ENCODE measurements at regions not wholly inside any gene's neighbourhood (a gene's known extent, or its start where the extent isn't known, plus 50 kb on each side); places are given as distances from the start of the nearest gene placed in this dataset.

DNA sequence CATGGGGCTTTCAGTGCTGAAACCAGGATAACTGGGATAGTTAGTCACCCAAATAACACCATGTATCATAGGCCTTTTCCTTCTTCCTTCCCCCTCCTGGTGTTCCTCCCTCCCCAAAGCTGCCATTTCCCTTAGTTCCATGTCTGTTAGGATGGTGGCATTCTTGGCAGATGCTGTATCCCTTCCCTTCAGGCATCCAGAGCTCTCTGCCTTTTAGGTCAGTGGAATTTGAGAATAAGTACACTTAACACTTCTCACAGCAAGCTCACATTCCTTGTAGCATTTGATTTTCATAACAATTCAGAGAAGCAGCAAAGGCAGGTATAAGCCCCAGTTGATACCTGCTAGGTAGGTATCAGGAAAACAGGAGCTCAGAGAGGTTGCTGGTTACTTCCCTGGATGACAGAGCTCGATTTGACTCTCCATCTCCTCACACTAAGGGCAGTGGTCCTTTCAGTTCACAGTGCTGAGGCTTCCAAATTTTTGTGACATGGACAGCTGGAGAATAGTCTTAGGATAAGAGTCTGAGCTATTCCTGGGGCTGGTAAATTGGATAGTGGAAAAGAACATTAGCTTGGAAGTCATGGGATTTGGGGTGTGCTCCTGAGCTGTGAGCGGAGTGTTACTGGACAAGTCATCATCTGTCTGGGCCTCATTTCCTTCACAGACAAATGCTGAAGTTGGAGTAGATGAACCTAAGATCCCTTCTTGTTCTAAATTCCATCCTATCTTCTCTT is 108.7 kb upstream of the RHOBTB1 start:
- TF ChIP-seq, protein P1, sequence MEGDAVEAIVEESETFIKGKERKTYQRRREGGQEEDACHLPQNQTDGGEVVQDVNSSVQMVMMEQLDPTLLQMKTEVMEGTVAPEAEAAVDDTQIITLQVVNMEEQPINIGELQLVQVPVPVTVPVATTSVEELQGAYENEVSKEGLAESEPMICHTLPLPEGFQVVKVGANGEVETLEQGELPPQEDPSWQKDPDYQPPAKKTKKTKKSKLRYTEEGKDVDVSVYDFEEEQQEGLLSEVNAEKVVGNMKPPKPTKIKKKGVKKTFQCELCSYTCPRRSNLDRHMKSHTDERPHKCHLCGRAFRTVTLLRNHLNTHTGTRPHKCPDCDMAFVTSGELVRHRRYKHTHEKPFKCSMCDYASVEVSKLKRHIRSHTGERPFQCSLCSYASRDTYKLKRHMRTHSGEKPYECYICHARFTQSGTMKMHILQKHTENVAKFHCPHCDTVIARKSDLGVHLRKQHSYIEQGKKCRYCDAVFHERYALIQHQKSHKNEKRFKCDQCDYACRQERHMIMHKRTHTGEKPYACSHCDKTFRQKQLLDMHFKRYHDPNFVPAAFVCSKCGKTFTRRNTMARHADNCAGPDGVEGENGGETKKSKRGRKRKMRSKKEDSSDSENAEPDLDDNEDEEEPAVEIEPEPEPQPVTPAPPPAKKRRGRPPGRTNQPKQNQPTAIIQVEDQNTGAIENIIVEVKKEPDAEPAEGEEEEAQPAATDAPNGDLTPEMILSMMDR (IDR thresholded peaks at IDR 0.05) = no peak
- TF ChIP-seq SOX15 (CRISPR knock-in tag; IDR thresholded peaks at IDR 0.05) (no peak), ESRRA (CRISPR knock-in tag; IDR thresholded peaks at IDR 0.05; ENCODE audit: borderline replicate concordance) (no peak), FOXP1 (CRISPR knock-in tag; IDR thresholded peaks at IDR 0.05; ENCODE audit: borderline replicate concordance) (no peak), CREB1 (CRISPR knock-in tag; IDR thresholded peaks at IDR 0.05) (no peak), ZBTB21 (CRISPR knock-in tag; IDR thresholded peaks at IDR 0.05; ENCODE audit: borderline replicate concordance) (no peak), JUN (CRISPR knock-in tag; IDR thresholded peaks at IDR 0.05) (no peak)
